Stimulated activated CD8-positive, alpha-beta memory T cell treated with anti-CD3 and anti-CD28 coated beads, Interleukin-4, amount 100 ng/mL, for 4 hours (primary cell): ENCODE measurements at regions not wholly inside any gene's neighbourhood (a gene's known extent, or its start where the extent isn't known, plus 50 kb on each side); places are given as distances from the start of the nearest gene placed in this dataset.

ENCODE experiments used
- DNase-seq, 2 donors: peaks; one replicate each; pipeline ENCODE4 v3.0.0-alpha.2; 2020; ENCODE audit warnings: low read depth in 2 of 2, low spot score in 1 of 2

DNA sequence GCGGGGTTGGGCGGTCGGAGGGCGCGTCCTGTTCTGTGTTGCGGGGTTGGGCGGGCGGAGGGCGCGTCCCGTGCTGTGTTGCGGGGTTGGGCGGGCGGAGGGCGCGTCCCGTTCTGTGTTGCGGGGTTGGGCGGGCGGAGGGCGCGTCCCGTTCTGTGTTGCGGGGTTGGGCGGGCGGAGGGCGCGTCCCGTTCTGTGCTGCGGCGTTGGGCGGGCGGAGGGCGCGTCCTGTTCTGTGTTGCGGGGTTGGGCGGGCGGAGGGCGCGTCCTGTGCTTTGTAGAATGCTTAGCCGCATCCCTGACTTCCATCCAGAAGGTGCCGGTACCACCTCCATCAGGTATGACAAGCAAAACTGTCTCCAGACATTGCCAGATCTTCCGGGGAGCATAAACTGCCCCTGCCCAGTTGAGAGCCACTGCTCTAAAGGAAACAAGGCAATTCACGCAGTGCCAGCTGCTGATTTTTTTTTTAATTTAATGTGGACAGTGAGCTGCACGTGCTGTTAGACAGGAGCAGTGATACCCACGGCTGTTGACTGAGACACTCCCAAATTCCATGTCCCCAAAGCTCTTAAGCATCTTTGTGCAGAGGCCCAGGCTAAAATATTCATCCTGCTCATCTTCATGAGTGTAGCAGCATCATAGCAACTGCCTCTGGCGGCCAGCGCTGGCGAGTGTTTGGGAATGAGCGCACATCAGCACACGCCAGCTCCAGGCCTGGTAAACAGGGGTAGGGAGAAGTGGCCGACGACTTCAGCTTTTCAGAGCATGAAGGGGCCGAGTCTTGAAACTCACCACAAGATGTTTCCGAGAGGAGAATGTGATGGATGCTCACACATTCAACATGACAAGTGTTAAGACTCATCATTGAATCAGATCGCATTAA is 284.4 kb upstream of the CDH4 start:
- no peak for DNase-seq

- DNase-seq: no peak
Measured at GRCh38 chr20:60968853-60969720, 283.0 kb upstream of the CDH4 start.

DNA sequence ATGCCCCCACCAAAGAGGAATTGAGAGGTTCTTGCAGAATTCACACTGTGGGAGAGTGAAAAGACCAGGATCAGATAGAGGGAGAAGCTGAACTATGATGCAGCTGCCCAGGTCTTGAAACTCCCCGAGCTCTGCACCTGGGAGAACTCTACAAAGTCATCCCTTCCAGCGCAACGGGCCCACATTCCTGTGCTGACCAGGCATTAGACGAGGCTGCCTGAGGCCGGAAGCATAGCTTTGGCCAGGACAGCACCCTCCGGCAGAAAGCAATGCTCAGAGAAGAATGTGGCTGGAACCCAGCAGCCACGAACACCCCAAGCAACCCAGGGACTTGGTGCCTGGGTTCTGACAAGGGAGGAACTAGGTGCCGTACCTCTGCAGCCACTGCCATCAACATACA is 281.5 kb upstream of the CDH4 start:
- DNase-seq: no peak

GRCh38 chr20:60974022-60974421 is 278.0 kb upstream of the CDH4 start:
- no peak for DNase-seq

GRCh38 chr20:60974441-60974945 is 277.6 kb upstream of the CDH4 start:
- DNase-seq: no peak

GRCh38 chr20:60976139-60976538 is 275.9 kb upstream of the CDH4 start:
- no peak for DNase-seq

DNA sequence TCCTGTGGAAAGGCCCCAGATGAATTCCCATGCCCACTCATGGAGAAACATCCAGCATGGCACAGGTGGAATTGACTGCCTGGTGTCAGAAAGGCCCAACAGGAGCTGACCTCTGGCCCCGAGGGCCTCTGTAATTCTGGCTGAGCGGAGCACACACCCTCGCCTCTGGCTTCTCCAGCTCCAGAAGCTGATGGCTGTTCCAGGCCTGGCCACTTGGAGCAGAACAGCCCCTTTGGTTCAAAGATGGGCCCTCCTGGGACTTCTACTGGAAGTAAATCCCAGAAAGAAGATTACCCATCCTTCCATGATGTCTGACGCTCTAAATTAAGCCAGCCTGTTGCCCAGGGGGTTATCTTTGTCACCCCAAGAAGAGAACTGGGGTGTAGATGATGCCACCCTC is 275.1 kb upstream of the CDH4 start:
- no peak for DNase-seq

DNA sequence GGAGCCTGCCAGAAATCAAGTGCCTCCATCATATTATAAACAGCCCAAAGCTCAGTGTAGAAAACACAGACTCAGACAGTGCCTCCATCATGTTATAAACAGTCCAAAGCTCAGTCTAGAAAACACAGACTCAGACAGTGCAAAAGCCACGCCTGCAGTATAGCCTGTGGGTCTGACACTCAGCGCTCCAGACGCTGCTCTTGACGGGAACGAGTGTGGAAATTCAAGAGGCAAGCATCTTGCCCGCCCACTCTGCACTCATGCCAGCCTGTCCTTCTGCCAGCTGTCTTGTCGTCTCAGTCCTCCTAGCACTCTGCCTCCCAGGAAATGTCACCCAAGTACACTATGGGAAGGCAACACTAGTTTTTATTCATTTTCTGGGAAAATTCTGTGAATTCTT is 274.2 kb upstream of the CDH4 start:
- DNase-seq: no peak

- DNase-seq: no peak
Measured at GRCh38 chr20:60984666-60985065, 267.4 kb upstream of the CDH4 start.

- no peak for DNase-seq
Measured at GRCh38 chr20:60986506-60987156, 265.4 kb upstream of the CDH4 start.

- no peak for DNase-seq
Measured at GRCh38 chr20:60990061-60990460, 262.0 kb upstream of the CDH4 start.

GRCh38 chr20:60990643-60991042 is 261.4 kb upstream of the CDH4 start:
- DNase-seq: no peak

GRCh38 chr20:60993433-60994044 is 258.5 kb upstream of the CDH4 start:
- no peak for DNase-seq

- no peak for DNase-seq
Measured at GRCh38 chr20:60999250-60999649, 252.8 kb upstream of the CDH4 start.

- DNase-seq: no peak
Measured at GRCh38 chr20:61002090-61002489, 250.0 kb upstream of the CDH4 start.

DNA sequence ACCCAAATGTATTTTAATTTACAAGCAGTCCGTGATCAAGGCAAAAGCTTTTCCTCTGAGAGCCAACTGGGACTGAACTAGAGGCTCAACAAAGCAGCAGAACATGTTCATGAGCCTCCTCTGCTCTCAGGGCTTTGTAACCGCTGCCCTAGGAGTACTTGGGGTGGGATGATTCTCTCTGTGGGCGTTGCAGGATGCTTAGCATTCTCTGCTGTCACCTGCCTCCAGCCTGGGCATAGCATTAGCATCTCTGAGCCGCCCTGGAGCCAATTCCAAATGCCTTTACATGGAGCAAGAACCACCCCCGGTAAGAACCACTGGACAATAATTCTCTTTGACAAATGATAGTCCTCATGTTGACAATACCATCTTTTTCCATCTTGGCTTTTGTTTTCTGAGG is 237.6 kb upstream of the CDH4 start:
- no peak for DNase-seq

GRCh38 chr20:61015602-61016001 is 236.5 kb upstream of the CDH4 start:
- no peak for DNase-seq

DNA sequence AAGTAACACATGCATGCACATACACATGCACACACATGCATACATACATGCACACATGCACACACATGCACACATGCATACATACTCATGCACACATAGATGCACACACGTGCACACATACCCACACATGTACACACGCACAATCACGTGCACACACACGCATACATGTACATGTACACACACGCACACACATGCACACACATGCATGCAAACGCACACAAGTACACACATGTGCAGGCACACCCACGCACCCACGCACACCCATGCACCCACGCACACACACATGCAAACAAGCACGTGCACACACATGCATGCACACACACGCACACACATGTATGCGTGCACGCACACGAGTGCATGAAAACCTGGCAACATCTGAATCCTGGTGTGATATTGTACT is 232.7 kb upstream of the CDH4 start:
- no peak for DNase-seq

GRCh38 chr20:61023612-61024011 is 228.4 kb upstream of the CDH4 start:
- no peak for DNase-seq

DNA sequence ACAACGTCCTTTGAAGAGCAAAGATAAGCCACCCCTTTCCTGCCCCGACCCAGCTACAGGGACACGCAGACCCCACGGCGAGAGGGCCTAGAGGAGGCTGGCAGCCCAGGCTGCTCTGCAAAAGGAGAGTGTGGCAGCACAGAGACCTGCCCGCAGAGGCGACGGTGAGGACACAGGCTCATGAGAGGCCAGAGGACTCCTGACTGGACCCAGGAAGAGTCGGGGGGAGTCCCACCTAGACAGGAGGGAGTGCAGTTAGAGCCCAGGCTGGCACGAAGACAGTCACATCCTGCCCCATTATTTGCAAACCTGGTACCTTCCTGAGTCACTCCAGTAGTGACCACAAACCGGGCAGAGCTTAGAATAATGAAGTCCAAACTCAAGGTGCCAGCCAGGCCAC is 227.7 kb upstream of the CDH4 start:
- no peak for DNase-seq

DNA sequence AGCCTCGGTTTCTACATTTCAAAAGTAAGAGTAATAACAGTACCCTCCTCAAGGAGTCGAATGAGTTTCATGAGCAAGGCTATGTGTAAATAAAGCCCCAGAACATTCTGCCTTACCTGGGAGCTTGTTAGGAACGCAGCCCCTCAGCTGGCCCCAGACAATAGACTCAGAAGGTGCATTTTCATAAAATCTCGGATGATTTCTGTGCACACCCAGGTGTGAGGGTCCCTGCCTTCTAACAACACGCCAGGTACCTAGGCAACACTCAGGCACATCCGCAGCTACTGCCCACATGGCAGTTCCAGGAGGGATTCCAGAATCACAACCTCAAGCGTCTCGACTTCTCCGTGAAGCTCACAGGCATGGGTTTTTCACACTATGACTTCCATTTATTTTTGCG is 226.5 kb upstream of the CDH4 start:
- no peak for DNase-seq
